ENCODE measurements at regions not wholly inside any gene's neighbourhood (a gene's known extent, or its start where the extent isn't known, plus 50 kb on each side); places are given as distances from the start of the nearest gene placed in this dataset.

DNA sequence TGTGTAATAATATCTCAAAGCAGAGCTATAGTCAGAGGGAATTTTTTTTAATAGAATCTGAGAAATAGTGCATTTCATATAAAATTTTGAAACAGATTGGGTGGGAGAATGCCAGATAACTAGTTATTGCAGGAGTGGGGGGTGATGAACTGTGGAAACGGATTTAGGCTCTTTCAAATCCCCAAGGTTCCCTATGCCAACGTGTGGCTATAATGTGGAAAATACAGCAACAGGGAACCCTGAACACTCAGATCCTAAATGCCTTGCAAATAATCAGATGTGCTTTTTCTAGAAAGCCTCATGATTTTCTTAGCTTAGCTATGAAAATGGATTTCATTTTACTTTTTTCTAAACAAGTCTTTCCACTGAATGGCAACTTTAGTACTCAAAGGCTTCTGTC, 180.5 kb upstream of the DMAC1 start:
- Histone ChIP-seq H3K9me3 (ENCODE audit: control insufficient read depth, insufficient read depth, low read depth, low read length) (no peaks in the 10 kb centered on the region), H3K27me3 (ENCODE audit: control insufficient read depth, insufficient read depth, low read length) (no peaks in the 10 kb centered on the region), H3K36me3 (ENCODE audit: control insufficient read depth, insufficient read depth, low read length) (no peaks in the 10 kb centered on the region), H3K4me1 (ENCODE audit: control insufficient read depth, insufficient read depth, low read length) (no peaks in the 10 kb centered on the region), H3K27ac (ENCODE audit: low read length) (no peak overlapping the region), H3K4me3 (ENCODE audit: low read depth in 2 of 2, low read length in 2 of 2) (no peak overlapping the region)
- ChIA-PET POLR2A (no interaction called here), CTCF (no interaction called here)
- intact Hi-C loops (cut with micrococcal nuclease; ENCODE audit: unreplicated experiment): no loop called here
- in situ Hi-C loops (cut with HindIII; ENCODE audit: low pct_unique_long_range_greater_than_20kb, low sequenced_read_pairs): no loop called here
- no peak for ATAC-seq
- no peak for DNase-seq (ENCODE audit: low read depth, low spot score)
- BruUV-seq (replicated peaks): no TSS peak
- TF ChIP-seq, protein P1, sequence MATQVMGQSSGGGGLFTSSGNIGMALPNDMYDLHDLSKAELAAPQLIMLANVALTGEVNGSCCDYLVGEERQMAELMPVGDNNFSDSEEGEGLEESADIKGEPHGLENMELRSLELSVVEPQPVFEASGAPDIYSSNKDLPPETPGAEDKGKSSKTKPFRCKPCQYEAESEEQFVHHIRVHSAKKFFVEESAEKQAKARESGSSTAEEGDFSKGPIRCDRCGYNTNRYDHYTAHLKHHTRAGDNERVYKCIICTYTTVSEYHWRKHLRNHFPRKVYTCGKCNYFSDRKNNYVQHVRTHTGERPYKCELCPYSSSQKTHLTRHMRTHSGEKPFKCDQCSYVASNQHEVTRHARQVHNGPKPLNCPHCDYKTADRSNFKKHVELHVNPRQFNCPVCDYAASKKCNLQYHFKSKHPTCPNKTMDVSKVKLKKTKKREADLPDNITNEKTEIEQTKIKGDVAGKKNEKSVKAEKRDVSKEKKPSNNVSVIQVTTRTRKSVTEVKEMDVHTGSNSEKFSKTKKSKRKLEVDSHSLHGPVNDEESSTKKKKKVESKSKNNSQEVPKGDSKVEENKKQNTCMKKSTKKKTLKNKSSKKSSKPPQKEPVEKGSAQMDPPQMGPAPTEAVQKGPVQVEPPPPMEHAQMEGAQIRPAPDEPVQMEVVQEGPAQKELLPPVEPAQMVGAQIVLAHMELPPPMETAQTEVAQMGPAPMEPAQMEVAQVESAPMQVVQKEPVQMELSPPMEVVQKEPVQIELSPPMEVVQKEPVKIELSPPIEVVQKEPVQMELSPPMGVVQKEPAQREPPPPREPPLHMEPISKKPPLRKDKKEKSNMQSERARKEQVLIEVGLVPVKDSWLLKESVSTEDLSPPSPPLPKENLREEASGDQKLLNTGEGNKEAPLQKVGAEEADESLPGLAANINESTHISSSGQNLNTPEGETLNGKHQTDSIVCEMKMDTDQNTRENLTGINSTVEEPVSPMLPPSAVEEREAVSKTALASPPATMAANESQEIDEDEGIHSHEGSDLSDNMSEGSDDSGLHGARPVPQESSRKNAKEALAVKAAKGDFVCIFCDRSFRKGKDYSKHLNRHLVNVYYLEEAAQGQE (IDR thresholded peaks at IDR 0.05; ENCODE audit: insufficient read depth in 1 of 2, low read depth in 2 of 2, low read length in 1 of 2): no peak
- TF ChIP-seq CTCF (IDR thresholded peaks at IDR 0.05) (no peak), POLR2AphosphoS5 (IDR thresholded peaks at IDR 0.05; ENCODE audit: low read depth, low read length) (no peak), TCF7L2 (IDR thresholded peaks at IDR 0.05; ENCODE audit: low read depth, low read length) (no peak), SIN3A (IDR thresholded peaks at IDR 0.05; ENCODE audit: borderline replicate concordance, insufficient read depth, low read depth, low read length) (no peak)

GRCh38 chr9:7979611-7980010, 180.0 kb upstream of the DMAC1 start:
- H3K4me1 ChIP-seq (ENCODE audit: control insufficient read depth, insufficient read depth, low read length): no peaks in the 10 kb centered on the region
- CTCF ChIA-PET: no interaction called here
- DNase-seq (ENCODE audit: low read depth, low spot score) (no peak), ATAC-seq (no peak)
- POLR2A ChIA-PET: no interaction called here
- no peaks in the 10 kb centered on the region for H3K9me3 ChIP-seq (ENCODE audit: control insufficient read depth, insufficient read depth, low read depth, low read length)
- no peak overlapping the region for H3K4me3 ChIP-seq (ENCODE audit: low read depth in 2 of 2, low read length in 2 of 2)
- intact Hi-C loops (cut with micrococcal nuclease; ENCODE audit: unreplicated experiment): no loop called here
- H3K27me3 ChIP-seq (ENCODE audit: control insufficient read depth, insufficient read depth, low read length): no peaks in the 10 kb centered on the region
- in situ Hi-C loops (cut with HindIII; ENCODE audit: low pct_unique_long_range_greater_than_20kb, low sequenced_read_pairs): no loop called here
- no TSS peak for BruUV-seq (replicated peaks)
- no peaks in the 10 kb centered on the region for H3K36me3 ChIP-seq (ENCODE audit: control insufficient read depth, insufficient read depth, low read length)
- no peak overlapping the region for H3K27ac ChIP-seq (ENCODE audit: low read length)
- TF ChIP-seq, protein P1 (IDR thresholded peaks at IDR 0.05; ENCODE audit: insufficient read depth in 1 of 2, low read depth in 2 of 2, low read length in 1 of 2): no peak
- TF ChIP-seq SIN3A (IDR thresholded peaks at IDR 0.05; ENCODE audit: borderline replicate concordance, insufficient read depth, low read depth, low read length): no peak
- TF ChIP-seq TCF7L2 (IDR thresholded peaks at IDR 0.05; ENCODE audit: low read depth, low read length): no peak
- no peak for TF ChIP-seq POLR2AphosphoS5 (IDR thresholded peaks at IDR 0.05; ENCODE audit: low read depth, low read length)
- TF ChIP-seq CTCF (IDR thresholded peaks at IDR 0.05): no peak

All from Panc1 (cell line).